HCT116 (cell line): ENCODE measurements at regions not wholly inside any gene's neighbourhood (a gene's known extent, or its start where the extent isn't known, plus 50 kb on each side); places are given as distances from the start of the nearest gene placed in this dataset.
"Not testable (repeated sequence)": the region's sequence is repeated elsewhere in the genome, so short reads cannot be mapped to it uniquely, and the experiment has no call there.

Source experiments
- ATAC-seq: fragments of 200-7000 bp; cut with Tn5 transposase; 2 replicates; pipeline ENCODE4 v1.9.1; 2020; ENCODE audit warnings: mild to moderate bottlenecking, moderate library complexity
- BruUV-seq: library from RNA; stranded (reverse); fragments of 400-500 nt; replicated peaks from 2 replicates; lab custom pipeline; 2021; lab: Mats Ljungman, UMichigan
- CTCF ChIA-PET: fragments of 300-600 bp; sonication (Branson Sonifier 250); formaldehyde crosslinking; loops from one replicate; lab custom pipeline; 2021; ENCODE audit warnings: antibody characterized with exemption; lab: Charles Lee
- POLR2A ChIA-PET: fragments of 300-600, 350-600 bp; sonication (Branson Sonifier 250); formaldehyde crosslinking; loops from one replicate; lab custom pipeline; 2021; ENCODE audit warnings: antibody characterized with exemption; lab: Charles Lee
- RAD21 ChIA-PET, 2 experiments: fragments of 300-600 bp; sonication (Branson Sonifier 250); formaldehyde crosslinking; loops; one replicate each; lab custom pipeline; 2023; ENCODE audit warnings: low total read pairs in 2 of 2; ENCODE audit not compliant: uncharacterized antibody in 2 of 2, unreplicated experiment in 2 of 2, low non-redundant PET in 1 of 2; lab: Charles Lee
- DNase-seq: peaks from one replicate; pipeline ENCODE4 v3.0.0-alpha.2; 2010; ENCODE audit warnings: low read depth, low spot score
- H2AFZ ChIP-seq: fragments of 200-600 bp; shearing (Covaris generic), sonication (generic); 2 replicates; pipeline ENCODE4 v1.6.1; 2017; ENCODE audit warnings: low read depth, mixed run types, mixed read lengths, antibody characterized with exemption, low read length; ENCODE audit not compliant: poor library complexity, severe bottlenecking
- H3K27ac ChIP-seq: 2 replicates; pipeline ENCODE4 v1.5.1; 2012; ENCODE audit warnings: low read depth, low read length
- H3K27me3 ChIP-seq: fragments of 200-600 bp; sonication (generic); 2 replicates; pipeline ENCODE4 v1.6.1; 2016; ENCODE audit warnings: mixed run types, low read length, mixed read lengths; ENCODE audit not compliant: insufficient read depth
- H3K36me3 ChIP-seq, 2 experiments: fragments of 200-500 bp in 1 of 2; fragments of 200-600 bp in 1 of 2; sonication (Bioruptor generic) in 1 of 2; sonication (generic) in 1 of 2; 2 replicates each; pipeline versions ENCODE4 v1.5.1 to v1.6.1; 2014 to 2016; ENCODE audit warnings: low read length in 2 of 2, inconsistent platforms in 1 of 2, mixed read lengths in 1 of 2, mixed run types in 1 of 2; ENCODE audit not compliant: insufficient read depth in 2 of 2, control insufficient read depth in 1 of 2
- H3K4me1 ChIP-seq, 2 experiments: fragments of 200-600 bp in 1 of 2; sonication (generic) in 1 of 2; 2 replicates each; pipeline versions ENCODE4 v1.5.1 to v1.6.1; 2012 to 2017; ENCODE audit warnings: low read length in 2 of 2, inconsistent platforms in 1 of 2, mild to moderate bottlenecking in 1 of 2, mixed read lengths in 1 of 2, mixed run types in 1 of 2, moderate library complexity in 1 of 2; ENCODE audit not compliant: insufficient read depth in 2 of 2, control insufficient read depth in 1 of 2
- H3K4me2 ChIP-seq: fragments of 200-600 bp; sonication (generic); 2 replicates; pipeline ENCODE4 v1.6.1; 2017; ENCODE audit warnings: mixed run types, low read length, mixed read lengths
- H3K4me3 ChIP-seq, 2 experiments: fragments of 200-600 bp in 1 of 2; sonication (generic) in 1 of 2; replicated peaks in 1 of 2; 2 replicates each; pipeline ENCODE4 v1.5.1; 2011 to 2016; ENCODE audit warnings: low read length in 2 of 2, control low read depth in 1 of 2, low read depth in 1 of 2, mild to moderate bottlenecking in 1 of 2, mixed read lengths in 1 of 2, mixed run types in 1 of 2
- H3K79me2 ChIP-seq: fragments of 200-600 bp; sonication (generic); 2 replicates; pipeline ENCODE4 v1.6.1; 2017; ENCODE audit warnings: mild to moderate bottlenecking, mixed run types, low read length, moderate library complexity, mixed read lengths; ENCODE audit not compliant: insufficient read depth
- H3K9ac ChIP-seq: fragments of 200-600 bp; sonication (generic); 2 replicates; pipeline ENCODE4 v1.6.1; 2016; ENCODE audit warnings: low read length, mixed read lengths
- H3K9me2 ChIP-seq: fragments of 200-600 bp; sonication (generic), shearing (Covaris generic); 2 replicates; pipeline ENCODE4 v1.6.1; 2017; ENCODE audit warnings: mixed run types, mild to moderate bottlenecking, moderate library complexity; ENCODE audit not compliant: insufficient read depth
- H3K9me3 ChIP-seq, 2 experiments: fragments of 200-500 bp in 1 of 2; fragments of 200-600 bp in 1 of 2; sonication (Bioruptor generic) in 1 of 2; sonication (generic) in 1 of 2; 2 replicates each; pipeline ENCODE4 v1.6.1; 2014 to 2017; ENCODE audit warnings: low read length in 2 of 2, mixed read lengths in 2 of 2, inconsistent platforms in 1 of 2, low read depth in 1 of 2, mild to moderate bottlenecking in 1 of 2, mixed run types in 1 of 2, moderate library complexity in 1 of 2; ENCODE audit not compliant: control insufficient read depth in 1 of 2, insufficient read depth in 1 of 2
- H4K20me1 ChIP-seq: fragments of 200-600 bp; sonication (generic), shearing (Covaris generic); 2 replicates; pipeline ENCODE4 v1.6.1; 2017; ENCODE audit warnings: mixed run types, mild to moderate bottlenecking, moderate library complexity; ENCODE audit not compliant: insufficient read depth
- CBX3 ChIP-seq: IDR thresholded peaks from 2 replicates; pipeline ENCODE4 v1.6.1; 2012; ENCODE audit warnings: low read depth
- ELF1 ChIP-seq: IDR thresholded peaks from 2 replicates; pipeline ENCODE4 v1.6.1; 2012; ENCODE audit warnings: low read depth, borderline replicate concordance
- EZH2phosphoT487 ChIP-seq: fragments of 200-600 bp; IDR thresholded peaks from 2 replicates; pipeline ENCODE4 v1.6.1; 2018; ENCODE audit warnings: antibody characterized with exemption, borderline replicate concordance
- MAX ChIP-seq: IDR thresholded peaks from 2 replicates; pipeline ENCODE4 v1.6.1; 2012
- intact Hi-C: fragments of 100-400 bp; cut with micrococcal nuclease; formaldehyde crosslinking; loops from 2 replicates; pipeline ENCODE4 v1.10.0; 2022

- H3K27ac ChIP-seq, ATAC-seq, POLR2A ChIA-PET, H3K4me1 ChIP-seq, H3K9me2 ChIP-seq, DNase-seq, H3K4me3 ChIP-seq, RAD21 ChIA-PET, H3K9me3 ChIP-seq, intact Hi-C loops, H3K4me2 ChIP-seq, BruUV-seq, H3K36me3 ChIP-seq, H2AFZ ChIP-seq, H4K20me1 ChIP-seq, CTCF ChIA-PET, H3K27me3 ChIP-seq, H3K9ac ChIP-seq, H3K79me2 ChIP-seq: not testable (repeated sequence)
Observed at GRCh38 chr5:56295311-56295710, 62.2 kb upstream of the ANKRD55 start.

GRCh38 chr5:56294354-56294753 is 61.2 kb upstream of the ANKRD55 start:
- H3K27me3 ChIP-seq, result no peaks in the 10 kb centered on the region
- no peaks in the 10 kb centered on the region for H4K20me1 ChIP-seq
- ChIA-PET RAD21 (no interaction called here), POLR2A (no interaction called here), CTCF (no interaction called here)
- ATAC-seq, result no peak
- DNase-seq, result no peak
- H3K9me2 ChIP-seq, result no peaks in the 10 kb centered on the region
- H3K9ac ChIP-seq, result no peak overlapping the region
- H3K4me3 ChIP-seq, result no peak overlapping the region
- no TSS peak for BruUV-seq
- no peaks in the 10 kb centered on the region for H3K36me3 ChIP-seq
- H3K4me1 ChIP-seq, result no peaks in the 10 kb centered on the region
- no peaks in the 10 kb centered on the region for H3K9me3 ChIP-seq
- no peak overlapping the region for H2AFZ ChIP-seq
- H3K4me2 ChIP-seq, result no peak overlapping the region
- TF ChIP-seq MAX (no peak), CBX3 (no peak), ELF1 (no peak), EZH2phosphoT487 (no peak)
- H3K79me2 ChIP-seq, result no peaks in the 10 kb centered on the region
- intact Hi-C loops, result no loop called here
- no peak overlapping the region for H3K27ac ChIP-seq

- H3K4me2 ChIP-seq, H3K4me1 ChIP-seq, ATAC-seq, intact Hi-C loops, H3K9me2 ChIP-seq, H3K4me3 ChIP-seq, H2AFZ ChIP-seq, H3K9me3 ChIP-seq, H3K27ac ChIP-seq, H4K20me1 ChIP-seq, H3K27me3 ChIP-seq, H3K36me3 ChIP-seq, RAD21 ChIA-PET, POLR2A ChIA-PET, CTCF ChIA-PET, DNase-seq, H3K9ac ChIP-seq, H3K79me2 ChIP-seq, BruUV-seq: not testable (repeated sequence)
Observed at GRCh38 chr5:56292874-56293273, 59.7 kb upstream of the ANKRD55 start.
